GM21737 (cell line): ENCODE measurements at regions not wholly inside any gene's neighbourhood (a gene's known extent, or its start where the extent isn't known, plus 50 kb on each side); places are given as distances from the start of the nearest gene placed in this dataset.
"Not testable (repeated sequence)": the region's sequence is repeated elsewhere in the genome, so short reads cannot be mapped to it uniquely, and the experiment has no call there.

Experiments
- ATAC-seq: cut with Tn5 transposase; IDR thresholded peaks from one replicate; pipeline ENCODE4 v1.9.1; 2021; ENCODE audit warnings: mild to moderate bottlenecking, moderate library complexity; ENCODE audit not compliant: unreplicated experiment

GRCh38 chr16:34099028-34099427 is 639.6 kb downstream of the TP53TG3F start:
- not testable (repeated sequence) for ATAC-seq
